ENCODE measurements at regions not wholly inside any gene's neighbourhood (a gene's known extent, or its start where the extent isn't known, plus 50 kb on each side); places are given as distances from the start of the nearest gene placed in this dataset.

GRCh38 chr7:106591146-106591545 lies 69.8 kb downstream of the CCDC71L start:
- no peak for DNase-seq (ENCODE audit: low read depth)
- no peak for TF ChIP-seq CTCF (conservative IDR thresholded peaks at IDR 0.05; ENCODE audit: low read depth, low read length)
- no peak overlapping the region for H3K4me3 ChIP-seq (ENCODE audit: low read depth, low read length)

- no peak overlapping the region for H3K4me3 ChIP-seq (ENCODE audit: low read depth, low read length)
- DNase-seq (ENCODE audit: low read depth): peak; percentile 18
- no peak for TF ChIP-seq CTCF (conservative IDR thresholded peaks at IDR 0.05; ENCODE audit: low read depth, low read length)
Measured at GRCh38 chr7:106590209-106590816, 70.6 kb downstream of the CCDC71L start.

- no peak for DNase-seq (ENCODE audit: low read depth)
- TF ChIP-seq CTCF (conservative IDR thresholded peaks at IDR 0.05; ENCODE audit: low read depth, low read length): no peak
- H3K4me3 ChIP-seq (ENCODE audit: low read depth, low read length): no peak overlapping the region
Measured at GRCh38 chr7:106589198-106589879, 71.6 kb downstream of the CCDC71L start.

GRCh38 chr7:106588422-106589197 lies 72.3 kb downstream of the CCDC71L start:
- H3K4me3 ChIP-seq (ENCODE audit: low read depth, low read length): no peak overlapping the region
- TF ChIP-seq CTCF (conservative IDR thresholded peaks at IDR 0.05; ENCODE audit: low read depth, low read length): no peak
- no peak for DNase-seq (ENCODE audit: low read depth)

GRCh38 chr7:106584914-106585759 lies 75.8 kb downstream of the CCDC71L start:
- DNase-seq (ENCODE audit: low read depth): no peak
- TF ChIP-seq CTCF (conservative IDR thresholded peaks at IDR 0.05; ENCODE audit: low read depth, low read length): no peak
- H3K4me3 ChIP-seq (ENCODE audit: low read depth, low read length): no peak overlapping the region

GRCh38 chr7:106583706-106584690 lies 77.0 kb downstream of the CCDC71L start:
- TF ChIP-seq CTCF (conservative IDR thresholded peaks at IDR 0.05; ENCODE audit: low read depth, low read length): no peak
- no peak overlapping the region for H3K4me3 ChIP-seq (ENCODE audit: low read depth, low read length)
- no peak for DNase-seq (ENCODE audit: low read depth)
